Suppressor macrophage treated with lipopolysaccharide for 4 hours (primary cell): ENCODE measurements at regions not wholly inside any gene's neighbourhood (a gene's known extent, or its start where the extent isn't known, plus 50 kb on each side); places are given as distances from the start of the nearest gene placed in this dataset.

Experiments
- DNase-seq: peaks from one replicate; pipeline ENCODE4 v3.0.0-alpha.2; 2020

GRCh38 chr1:29973406-29973805 lies 737.1 kb downstream of the PTPRU start:
- no peak for DNase-seq

- DNase-seq = no peak
These were observed 736.2 kb downstream of the PTPRU start for GRCh38 chr1:29972421-29973053.

- no peak for DNase-seq
These were observed 735.4 kb downstream of the PTPRU start for GRCh38 chr1:29971703-29972102.

DNA sequence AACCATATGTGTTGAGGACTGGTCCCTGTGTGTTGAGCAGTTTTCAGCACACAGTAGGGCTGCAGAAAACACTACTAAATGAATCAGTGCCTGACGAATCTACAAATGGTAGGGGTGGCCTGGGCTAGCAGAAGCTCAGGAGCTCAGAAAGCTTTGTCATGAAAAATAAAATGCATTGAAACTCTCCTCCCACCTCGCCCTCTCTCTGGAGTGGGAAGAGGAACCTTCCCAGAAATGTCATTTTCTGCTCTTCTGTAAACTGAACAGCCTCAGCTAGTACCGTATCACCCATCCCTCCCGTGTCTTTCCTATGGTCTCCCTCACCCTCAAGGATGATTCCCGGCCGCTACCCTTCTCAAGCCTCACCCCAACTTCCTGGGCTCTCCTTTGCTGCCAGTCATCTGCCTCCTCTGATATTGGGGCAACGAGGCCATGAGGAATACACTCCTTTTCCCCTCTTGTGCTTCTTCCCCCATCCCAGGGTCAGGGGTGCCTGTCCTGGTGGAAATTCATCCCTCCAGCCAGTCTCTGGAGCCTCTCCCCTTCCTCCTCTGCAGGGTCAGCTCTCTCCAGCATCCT lies 734.5 kb downstream of the PTPRU start:
- DNase-seq = peak; percentile 24

DNA sequence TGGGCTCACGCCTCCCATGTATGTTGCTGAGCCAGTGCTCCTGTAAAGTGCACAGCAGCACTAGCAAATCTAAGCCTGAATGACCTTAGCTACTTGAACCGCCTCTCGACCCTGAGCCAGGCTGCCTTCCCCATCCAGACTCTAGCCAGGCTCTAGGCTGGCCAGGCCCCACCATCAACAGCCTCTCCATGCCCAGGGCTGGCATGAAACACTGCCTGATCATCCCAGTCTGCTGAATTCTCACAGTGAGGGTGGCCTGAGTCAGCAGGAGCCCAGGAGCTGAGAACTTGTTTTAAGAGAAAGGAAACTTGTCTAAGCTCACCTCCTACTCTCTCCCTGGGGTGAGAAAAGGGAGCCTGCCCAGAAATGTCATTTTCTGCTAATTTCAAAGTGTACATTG lies 733.3 kb downstream of the PTPRU start:
- no peak for DNase-seq

DNA sequence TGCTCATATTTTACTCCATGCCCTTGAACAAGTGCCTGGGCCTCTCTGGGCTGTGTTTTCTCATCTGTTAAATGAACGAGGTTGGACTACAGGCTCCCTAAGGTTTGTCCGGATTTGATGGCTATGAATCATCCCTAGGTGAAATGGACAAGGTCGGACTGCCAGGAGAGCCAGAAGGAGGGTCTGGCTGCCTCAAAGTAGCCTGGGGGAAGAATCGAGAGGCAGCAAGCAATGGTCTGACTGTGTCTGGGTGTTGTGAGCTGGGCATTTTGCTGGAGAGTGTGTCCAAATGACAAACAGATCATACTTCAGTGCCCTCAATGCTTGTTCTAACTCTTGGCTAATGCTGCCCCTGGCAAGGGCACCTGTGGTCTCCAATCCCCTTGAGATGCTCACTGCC lies 730.9 kb downstream of the PTPRU start:
- no peak for DNase-seq

- no peak for DNase-seq
These were observed 730.3 kb downstream of the PTPRU start for GRCh38 chr1:29966526-29967045.

GRCh38 chr1:29964718-29965533 lies 728.6 kb downstream of the PTPRU start:
- no peak for DNase-seq

- DNase-seq = no peak
These were observed 727.6 kb downstream of the PTPRU start for GRCh38 chr1:29963946-29964345.

GRCh38 chr1:29962831-29963247 lies 726.5 kb downstream of the PTPRU start:
- DNase-seq = no peak

GRCh38 chr1:29962336-29962735 lies 726.0 kb downstream of the PTPRU start:
- no peak for DNase-seq

- DNase-seq = no peak
These were observed 725.2 kb downstream of the PTPRU start for GRCh38 chr1:29961293-29962059.

DNA sequence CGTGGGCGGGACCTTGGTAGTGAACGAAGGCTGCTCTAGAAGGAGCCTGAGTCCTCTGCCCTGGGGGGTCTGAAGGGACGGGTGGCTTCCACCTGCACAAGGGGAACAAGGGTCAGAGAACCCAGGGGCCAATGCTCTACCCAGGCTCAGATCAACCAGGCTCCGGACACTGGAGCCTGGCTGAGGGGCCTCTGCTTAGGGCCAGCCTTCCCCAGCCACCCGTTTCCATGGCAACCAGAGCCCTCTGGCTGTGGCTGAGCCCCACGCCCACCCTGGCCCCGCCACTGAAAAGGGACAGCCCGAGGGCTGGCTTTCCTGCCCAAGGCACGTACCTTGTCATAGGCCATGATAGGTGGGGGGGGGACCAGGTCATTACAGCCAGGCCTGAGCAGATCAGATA lies 724.6 kb downstream of the PTPRU start:
- no peak for DNase-seq

GRCh38 chr1:29960156-29960755 lies 723.9 kb downstream of the PTPRU start:
- no peak for DNase-seq

GRCh38 chr1:29959356-29959755 lies 723.0 kb downstream of the PTPRU start:
- no peak for DNase-seq

DNA sequence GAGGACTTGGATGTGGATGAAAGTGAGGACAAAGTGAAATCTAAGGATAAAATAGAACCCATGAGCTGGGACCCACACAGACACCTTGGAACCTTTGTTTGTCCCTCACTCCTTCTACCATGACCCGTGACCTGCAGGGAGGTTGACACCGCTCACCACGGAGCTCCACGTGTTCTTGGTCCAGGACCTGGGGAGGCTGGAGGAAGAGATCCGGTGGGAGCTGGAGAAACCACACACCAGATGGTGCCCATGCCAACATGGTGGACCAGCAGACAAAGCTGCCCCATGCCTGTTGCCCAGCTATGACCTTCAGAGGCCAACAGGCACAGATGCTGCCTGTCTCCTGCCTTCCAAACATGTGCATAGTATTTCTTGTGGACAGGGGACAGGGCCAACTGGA lies 721.9 kb downstream of the PTPRU start:
- DNase-seq = no peak

DNA sequence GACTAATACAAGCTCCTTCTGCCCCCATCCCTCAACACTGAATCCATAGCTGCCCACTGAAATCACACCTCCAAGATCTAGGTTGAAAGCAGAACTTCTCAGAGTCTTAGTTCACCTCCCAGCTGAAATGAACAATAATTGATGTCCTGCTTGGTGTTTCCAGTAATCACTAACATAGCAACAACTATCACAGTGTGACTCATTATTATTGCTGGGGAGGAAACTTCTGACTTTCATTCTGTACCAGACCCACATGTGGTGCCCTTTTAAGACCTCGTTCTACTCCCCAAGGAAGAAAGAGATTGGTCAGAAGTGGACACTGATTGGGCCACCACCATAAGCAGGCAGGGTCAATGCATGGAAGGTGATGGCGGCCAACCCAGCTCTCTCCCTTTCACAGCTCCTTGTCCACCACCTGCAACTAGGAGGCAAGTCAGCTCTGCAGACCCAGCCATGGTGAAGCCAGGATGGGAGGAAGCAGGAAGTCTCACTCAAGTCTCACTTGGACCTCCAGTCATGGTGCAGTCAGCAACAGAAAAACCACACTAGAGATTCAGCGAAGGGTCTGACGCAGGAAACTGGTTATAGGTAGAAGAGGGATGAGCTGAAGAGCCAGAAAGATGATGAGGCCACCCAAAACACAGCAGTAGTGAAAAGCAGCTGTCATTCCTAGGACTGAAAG lies 720.2 kb downstream of the PTPRU start:
- DNase-seq = no peak

DNA sequence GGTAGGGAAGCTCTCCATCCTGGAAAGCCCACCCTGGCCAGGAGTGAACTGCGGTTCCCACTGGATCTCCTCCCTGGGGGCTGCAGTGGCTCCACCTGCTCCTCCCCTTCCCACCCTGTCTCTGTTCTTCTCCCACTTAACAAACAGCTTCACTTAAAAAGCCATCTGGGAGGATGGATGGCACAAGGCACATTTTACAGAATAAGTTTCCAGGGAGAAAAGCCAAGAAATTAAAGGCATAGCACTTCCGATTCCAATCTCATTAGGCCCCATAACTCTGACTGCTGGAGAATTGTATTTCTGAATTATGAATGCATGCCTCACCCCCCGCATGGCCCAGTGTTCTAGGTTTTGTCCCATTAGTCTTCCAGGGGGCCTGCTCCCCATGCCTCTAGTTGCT lies 718.3 kb downstream of the PTPRU start:
- no peak for DNase-seq

DNA sequence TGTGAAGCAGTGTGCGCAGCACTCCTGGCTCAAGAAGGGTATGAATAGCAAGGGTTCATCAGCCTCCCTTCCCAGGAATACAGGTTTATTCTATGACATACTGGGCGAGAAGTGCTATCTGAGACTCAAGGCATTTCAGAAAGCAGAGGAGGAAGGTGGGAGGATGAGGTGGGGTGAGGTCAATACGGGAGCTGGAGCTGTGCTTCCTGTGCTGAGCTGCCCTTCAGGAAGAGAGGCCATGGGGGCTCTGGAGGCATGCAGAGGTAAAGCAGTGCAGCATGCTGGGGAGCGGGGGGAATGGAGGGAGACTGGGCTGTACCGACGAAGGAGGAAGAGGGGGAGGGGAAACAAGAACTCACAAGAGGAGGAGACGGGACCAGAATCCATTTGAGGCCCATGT lies 717.6 kb downstream of the PTPRU start:
- no peak for DNase-seq

GRCh38 chr1:29949676-29950075 lies 713.4 kb downstream of the PTPRU start:
- DNase-seq = no peak

GRCh38 chr1:29948581-29948980 lies 712.3 kb downstream of the PTPRU start:
- no peak for DNase-seq

GRCh38 chr1:29946057-29946456 lies 709.7 kb downstream of the PTPRU start:
- DNase-seq = no peak
